ENCODE measurements at regions not wholly inside any gene's neighbourhood (a gene's known extent, or its start where the extent isn't known, plus 50 kb on each side); places are given as distances from the start of the nearest gene placed in this dataset.
A peak's percentile ranks its signal among the peaks of the same experiment; 100 is the strongest.

DNA sequence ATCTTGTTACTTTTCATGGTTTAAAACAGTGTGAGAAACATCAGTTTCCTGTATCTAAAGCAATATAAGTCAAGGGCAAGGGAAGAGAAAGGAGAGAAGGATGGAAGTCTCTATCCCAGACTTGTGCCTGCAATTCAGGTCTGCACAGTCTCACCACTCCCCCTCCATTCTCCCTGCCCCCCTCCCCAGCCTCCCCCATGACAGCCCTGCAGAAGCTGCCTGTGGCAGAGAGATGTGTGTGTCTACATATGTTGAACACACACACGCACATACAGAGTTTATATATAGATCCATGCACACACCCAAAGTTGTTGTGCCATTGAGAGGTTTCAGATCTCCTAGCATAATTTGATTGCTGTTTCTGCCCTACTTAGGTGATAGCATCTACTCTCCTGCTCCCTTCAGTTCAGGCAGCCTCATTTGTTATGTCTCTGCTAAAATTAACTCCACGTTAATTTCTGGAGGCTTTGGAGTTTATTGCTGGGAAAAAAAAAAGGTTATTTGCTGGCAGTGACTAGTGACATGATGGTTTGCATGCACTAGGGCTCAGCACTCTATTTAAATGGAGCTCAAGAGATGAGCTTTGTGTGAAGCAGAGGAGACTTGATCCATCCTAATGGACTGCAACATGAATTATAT is 124.9 kb upstream of the SMYD2 start:
- no peaks in the 10 kb centered on the region for H3K9me2 ChIP-seq
- DNase-seq = peak; percentile 60
- TF ChIP-seq CHD2 (IDR thresholded peaks at IDR 0.05; ENCODE audit: low read length, partially characterized antibody) (peak; percentile 79), POLR2AphosphoS5 (IDR thresholded peaks at IDR 0.05; ENCODE audit: low read depth, low read length) (0 out of 2 replicates have a peak, but pooled peaks have one; percentile 24), RCOR1 (IDR thresholded peaks at IDR 0.05; ENCODE audit: low read length) (peak; percentile 92; the same call in 1 of the 2 replicates), SMC3 (IDR thresholded peaks at IDR 0.05; ENCODE audit: low read depth, low read length) (no peak; the same call in 1 of the 2 replicates), MXI1 (IDR thresholded peaks at IDR 0.05; ENCODE audit: low read depth, low read length) (peak; percentile 68; the same call in 1 of the 2 replicates), FOXJ3 (CRISPR knock-in tag; IDR thresholded peaks at IDR 0.05) (peak; percentile 76), GATA2 (CRISPR knock-in tag; IDR thresholded peaks at IDR 0.05) (peak; percentile 94), TCF12 (IDR thresholded peaks at IDR 0.05) (peak; percentile 16; the same call in 1 of the 2 replicates), TAF1 (IDR thresholded peaks at IDR 0.05; ENCODE audit: borderline replicate concordance, low read depth, low read length) (no peak), EP300 (IDR thresholded peaks at IDR 0.05; ENCODE audit: borderline replicate concordance in 1 of 2, low read depth in 1 of 2, low read length in 1 of 2) (peak in 1 of 2 experiments; percentile 95; a peak in 2 of 4 replicates)
- TF ChIP-seq, protein P1, sequence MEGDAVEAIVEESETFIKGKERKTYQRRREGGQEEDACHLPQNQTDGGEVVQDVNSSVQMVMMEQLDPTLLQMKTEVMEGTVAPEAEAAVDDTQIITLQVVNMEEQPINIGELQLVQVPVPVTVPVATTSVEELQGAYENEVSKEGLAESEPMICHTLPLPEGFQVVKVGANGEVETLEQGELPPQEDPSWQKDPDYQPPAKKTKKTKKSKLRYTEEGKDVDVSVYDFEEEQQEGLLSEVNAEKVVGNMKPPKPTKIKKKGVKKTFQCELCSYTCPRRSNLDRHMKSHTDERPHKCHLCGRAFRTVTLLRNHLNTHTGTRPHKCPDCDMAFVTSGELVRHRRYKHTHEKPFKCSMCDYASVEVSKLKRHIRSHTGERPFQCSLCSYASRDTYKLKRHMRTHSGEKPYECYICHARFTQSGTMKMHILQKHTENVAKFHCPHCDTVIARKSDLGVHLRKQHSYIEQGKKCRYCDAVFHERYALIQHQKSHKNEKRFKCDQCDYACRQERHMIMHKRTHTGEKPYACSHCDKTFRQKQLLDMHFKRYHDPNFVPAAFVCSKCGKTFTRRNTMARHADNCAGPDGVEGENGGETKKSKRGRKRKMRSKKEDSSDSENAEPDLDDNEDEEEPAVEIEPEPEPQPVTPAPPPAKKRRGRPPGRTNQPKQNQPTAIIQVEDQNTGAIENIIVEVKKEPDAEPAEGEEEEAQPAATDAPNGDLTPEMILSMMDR (IDR thresholded peaks at IDR 0.05) = no peak
- TF ChIP-seq, protein P2, sequence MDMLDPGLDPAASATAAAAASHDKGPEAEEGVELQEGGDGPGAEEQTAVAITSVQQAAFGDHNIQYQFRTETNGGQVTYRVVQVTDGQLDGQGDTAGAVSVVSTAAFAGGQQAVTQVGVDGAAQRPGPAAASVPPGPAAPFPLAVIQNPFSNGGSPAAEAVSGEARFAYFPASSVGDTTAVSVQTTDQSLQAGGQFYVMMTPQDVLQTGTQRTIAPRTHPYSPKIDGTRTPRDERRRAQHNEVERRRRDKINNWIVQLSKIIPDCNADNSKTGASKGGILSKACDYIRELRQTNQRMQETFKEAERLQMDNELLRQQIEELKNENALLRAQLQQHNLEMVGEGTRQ (IDR thresholded peaks at IDR 0.05; ENCODE audit: borderline replicate concordance, low read depth, low read length) = no peak
- no peaks in the 10 kb centered on the region for H3K9me3 ChIP-seq
- H3F3A ChIP-seq (replicated peaks; ENCODE audit: insufficient read depth) = no peaks in the 10 kb centered on the region
- no peaks in the 10 kb centered on the region for H3K79me2 ChIP-seq (ENCODE audit: insufficient read depth)
- H4K20me1 ChIP-seq (ENCODE audit: insufficient read depth) = no peaks in the 10 kb centered on the region
- H3K4me1 ChIP-seq (ENCODE audit: control insufficient read depth in 1 of 2, insufficient read depth in 2 of 2, low read depth in 1 of 2, low read length in 1 of 2) = peaks cover 0 to 34% of the 10 kb centered on the region in 2 experiments; a peak in 2 of 4 replicates
- 7% methylated on average over 2 of the region's 2 CpGs for WGBS (ENCODE audit: low lambda C conversion rate)
- ChIA-PET CTCF (interaction anchor here (0.8 to 3.2 kb wide), 6 partner anchors 13 to 172 kb away, joined by 3 to 10 read pairs (median 5); no protein-coding TSS in a partner anchor), POLR2A (interaction anchor here (0.6 to 0.9 kb wide), 4 partner anchors 10 to 143 kb away, joined by 3 to 4 read pairs (median 4); no protein-coding TSS in a partner anchor)
- no peak overlapping the region for H3K9ac ChIP-seq
- H2AFZ ChIP-seq (ENCODE audit: low read depth) = no peak overlapping the region
- no peak overlapping the region for H3K4me3 ChIP-seq (ENCODE audit: low read depth in 2 of 2, low read length in 1 of 2)
- H3K27me3 ChIP-seq (ENCODE audit: insufficient read depth) = no peaks in the 10 kb centered on the region
- peak overlapping the region in 1 of 2 experiments; percentile 95; a peak in 2 of 4 replicates for H3K27ac ChIP-seq (ENCODE audit: low read depth in 2 of 2, low read length in 1 of 2)
- no peaks in the 10 kb centered on the region for H3K36me3 ChIP-seq (replicated peaks in 1 of 2; ENCODE audit: control insufficient read depth in 1 of 2, insufficient read depth in 2 of 2, low read length in 1 of 2)
- no peak overlapping the region for H3K4me2 ChIP-seq

DNA sequence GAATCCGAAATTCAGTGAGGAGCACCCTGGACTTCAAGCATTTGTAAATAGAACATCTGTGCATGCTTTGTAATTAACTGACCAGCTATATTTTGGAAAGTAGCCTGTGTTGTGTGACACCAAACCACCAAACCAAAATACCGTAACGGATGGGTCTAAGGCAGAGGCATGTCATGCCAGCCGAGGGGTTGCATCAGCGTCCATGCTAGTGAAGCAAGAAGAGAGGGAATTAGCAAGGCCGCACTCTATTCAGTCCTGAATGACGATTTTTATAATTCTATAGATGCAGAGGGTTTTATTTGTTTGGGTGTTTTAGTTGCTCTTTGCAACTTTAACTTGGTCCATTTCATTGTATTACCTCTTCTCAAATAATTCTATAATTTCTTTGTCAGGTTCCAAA is 116.8 kb upstream of the SMYD2 start:
- Histone ChIP-seq H3K4me2 (no peak overlapping the region), H3K4me3 (ENCODE audit: low read depth in 2 of 2, low read length in 1 of 2) (no peak overlapping the region), H3K9me3 (no peaks in the 10 kb centered on the region), H3K9me2 (no peaks in the 10 kb centered on the region), H3K9ac (no peak overlapping the region), H3K27me3 (ENCODE audit: insufficient read depth) (no peaks in the 10 kb centered on the region), H2AFZ (ENCODE audit: low read depth) (no peak overlapping the region), H3K27ac (ENCODE audit: low read depth in 2 of 2, low read length in 1 of 2) (no peak overlapping the region), H3F3A (replicated peaks; ENCODE audit: insufficient read depth) (no peaks in the 10 kb centered on the region), H3K79me2 (ENCODE audit: insufficient read depth) (no peaks in the 10 kb centered on the region), H3K36me3 (replicated peaks in 1 of 2; ENCODE audit: control insufficient read depth in 1 of 2, insufficient read depth in 2 of 2, low read length in 1 of 2) (no peaks in the 10 kb centered on the region), H4K20me1 (ENCODE audit: insufficient read depth) (no peaks in the 10 kb centered on the region), H3K4me1 (ENCODE audit: control insufficient read depth in 1 of 2, insufficient read depth in 2 of 2, low read depth in 1 of 2, low read length in 1 of 2) (peaks cover 0 to 10% of the 10 kb centered on the region in 2 experiments; a peak in 1 of 4 replicates)
- POLR2A ChIA-PET = no interaction called here
- CTCF ChIA-PET = no interaction called here
- TF ChIP-seq, protein P3, sequence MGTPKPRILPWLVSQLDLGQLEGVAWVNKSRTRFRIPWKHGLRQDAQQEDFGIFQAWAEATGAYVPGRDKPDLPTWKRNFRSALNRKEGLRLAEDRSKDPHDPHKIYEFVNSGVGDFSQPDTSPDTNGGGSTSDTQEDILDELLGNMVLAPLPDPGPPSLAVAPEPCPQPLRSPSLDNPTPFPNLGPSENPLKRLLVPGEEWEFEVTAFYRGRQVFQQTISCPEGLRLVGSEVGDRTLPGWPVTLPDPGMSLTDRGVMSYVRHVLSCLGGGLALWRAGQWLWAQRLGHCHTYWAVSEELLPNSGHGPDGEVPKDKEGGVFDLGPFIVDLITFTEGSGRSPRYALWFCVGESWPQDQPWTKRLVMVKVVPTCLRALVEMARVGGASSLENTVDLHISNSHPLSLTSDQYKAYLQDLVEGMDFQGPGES (IDR thresholded peaks at IDR 0.05; ENCODE audit: low read depth, low read length) = no peak
- TF ChIP-seq RFX5 (IDR thresholded peaks at IDR 0.05; ENCODE audit: low read length) (no peak), FOXJ3 (CRISPR knock-in tag; IDR thresholded peaks at IDR 0.05) (no peak), MXI1 (IDR thresholded peaks at IDR 0.05; ENCODE audit: low read depth, low read length) (no peak), POLR2AphosphoS5 (IDR thresholded peaks at IDR 0.05; ENCODE audit: low read depth, low read length) (no peak), YY1 (IDR thresholded peaks at IDR 0.05; ENCODE audit: low read depth) (no peak), CHD2 (IDR thresholded peaks at IDR 0.05; ENCODE audit: low read length, partially characterized antibody) (no peak), RCOR1 (IDR thresholded peaks at IDR 0.05; ENCODE audit: low read length) (no peak), TCF12 (IDR thresholded peaks at IDR 0.05) (no peak), TAF1 (IDR thresholded peaks at IDR 0.05; ENCODE audit: borderline replicate concordance, low read depth, low read length) (no peak), JUND (IDR thresholded peaks at IDR 0.05) (no peak), NFIC (IDR thresholded peaks at IDR 0.05; ENCODE audit: borderline replicate concordance) (no peak)
- TF ChIP-seq, protein P4, sequence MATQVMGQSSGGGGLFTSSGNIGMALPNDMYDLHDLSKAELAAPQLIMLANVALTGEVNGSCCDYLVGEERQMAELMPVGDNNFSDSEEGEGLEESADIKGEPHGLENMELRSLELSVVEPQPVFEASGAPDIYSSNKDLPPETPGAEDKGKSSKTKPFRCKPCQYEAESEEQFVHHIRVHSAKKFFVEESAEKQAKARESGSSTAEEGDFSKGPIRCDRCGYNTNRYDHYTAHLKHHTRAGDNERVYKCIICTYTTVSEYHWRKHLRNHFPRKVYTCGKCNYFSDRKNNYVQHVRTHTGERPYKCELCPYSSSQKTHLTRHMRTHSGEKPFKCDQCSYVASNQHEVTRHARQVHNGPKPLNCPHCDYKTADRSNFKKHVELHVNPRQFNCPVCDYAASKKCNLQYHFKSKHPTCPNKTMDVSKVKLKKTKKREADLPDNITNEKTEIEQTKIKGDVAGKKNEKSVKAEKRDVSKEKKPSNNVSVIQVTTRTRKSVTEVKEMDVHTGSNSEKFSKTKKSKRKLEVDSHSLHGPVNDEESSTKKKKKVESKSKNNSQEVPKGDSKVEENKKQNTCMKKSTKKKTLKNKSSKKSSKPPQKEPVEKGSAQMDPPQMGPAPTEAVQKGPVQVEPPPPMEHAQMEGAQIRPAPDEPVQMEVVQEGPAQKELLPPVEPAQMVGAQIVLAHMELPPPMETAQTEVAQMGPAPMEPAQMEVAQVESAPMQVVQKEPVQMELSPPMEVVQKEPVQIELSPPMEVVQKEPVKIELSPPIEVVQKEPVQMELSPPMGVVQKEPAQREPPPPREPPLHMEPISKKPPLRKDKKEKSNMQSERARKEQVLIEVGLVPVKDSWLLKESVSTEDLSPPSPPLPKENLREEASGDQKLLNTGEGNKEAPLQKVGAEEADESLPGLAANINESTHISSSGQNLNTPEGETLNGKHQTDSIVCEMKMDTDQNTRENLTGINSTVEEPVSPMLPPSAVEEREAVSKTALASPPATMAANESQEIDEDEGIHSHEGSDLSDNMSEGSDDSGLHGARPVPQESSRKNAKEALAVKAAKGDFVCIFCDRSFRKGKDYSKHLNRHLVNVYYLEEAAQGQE (IDR thresholded peaks at IDR 0.05; ENCODE audit: low read depth, low read length) = no peak
- DNase-seq = no peak
- WGBS (ENCODE audit: low lambda C conversion rate) = 54% methylated on average over 7 of the region's 7 CpGs
